Calu3 (cell line): ENCODE measurements at regions not wholly inside any gene's neighbourhood (a gene's known extent, or its start where the extent isn't known, plus 50 kb on each side); places are given as distances from the start of the nearest gene placed in this dataset.
A peak's percentile ranks its signal among the peaks of the same experiment; 100 is the strongest.

Experiments
- BruUV-seq: library from RNA; stranded (reverse); fragments of 400-500 nt; replicated peaks from 2 replicates; lab custom pipeline; 2021; lab: Mats Ljungman, UMichigan
- CTCF ChIA-PET: fragments of 300-600 bp; sonication (Branson Sonifier 250); formaldehyde crosslinking; loops from one replicate; lab custom pipeline; 2022; ENCODE audit warnings: antibody characterized with exemption; lab: Charles Lee
- DNase-seq: peaks from one replicate; pipeline ENCODE4 v3.0.0; 2022
- H3K27ac Mint-ChIP-seq: one replicate; pipeline ENCODE4 v1.8.0; 2022; ENCODE audit warnings: mixed read lengths; ENCODE audit not compliant: unreplicated experiment
- H3K27me3 Mint-ChIP-seq: one replicate; pipeline ENCODE4 v1.8.0; 2022; ENCODE audit warnings: mixed read lengths; ENCODE audit not compliant: unreplicated experiment
- H3K36me3 Mint-ChIP-seq: one replicate; pipeline ENCODE4 v1.8.0; 2022; ENCODE audit warnings: mild to moderate bottlenecking, moderate library complexity, mixed read lengths; ENCODE audit not compliant: insufficient read depth, unreplicated experiment
- H3K4me1 Mint-ChIP-seq: one replicate; pipeline ENCODE4 v1.8.0; 2022; ENCODE audit warnings: mild to moderate bottlenecking, low read depth, mixed read lengths; ENCODE audit not compliant: unreplicated experiment
- H3K4me3 Mint-ChIP-seq: one replicate; pipeline ENCODE4 v1.8.0; 2022; ENCODE audit warnings: mild to moderate bottlenecking, low read depth, moderate library complexity, mixed read lengths; ENCODE audit not compliant: unreplicated experiment
- H3K9me3 Mint-ChIP-seq: one replicate; pipeline ENCODE4 v1.8.0; 2022; ENCODE audit warnings: low read depth, mixed read lengths; ENCODE audit not compliant: unreplicated experiment
- intact Hi-C: fragments of 100-400 bp; cut with micrococcal nuclease; formaldehyde crosslinking; loops from one replicate; pipeline ENCODE4 v1.10.0; 2022; ENCODE audit not compliant: unreplicated experiment
- TF ChIP-seq, protein P1 (sequence below): fragments of 200-600 bp; IDR thresholded peaks from one replicate; pipeline ENCODE4 v1.8.0; 2022; ENCODE audit warnings: antibody characterized with exemption; ENCODE audit not compliant: unreplicated experiment

GRCh38 chr2:66699793-66700676 lies 265.1 kb downstream of the MEIS1 start:
- peak; percentile 28 for DNase-seq
- no peaks in the 10 kb centered on the region for H3K27me3 Mint-ChIP-seq
- TF ChIP-seq, protein P1, sequence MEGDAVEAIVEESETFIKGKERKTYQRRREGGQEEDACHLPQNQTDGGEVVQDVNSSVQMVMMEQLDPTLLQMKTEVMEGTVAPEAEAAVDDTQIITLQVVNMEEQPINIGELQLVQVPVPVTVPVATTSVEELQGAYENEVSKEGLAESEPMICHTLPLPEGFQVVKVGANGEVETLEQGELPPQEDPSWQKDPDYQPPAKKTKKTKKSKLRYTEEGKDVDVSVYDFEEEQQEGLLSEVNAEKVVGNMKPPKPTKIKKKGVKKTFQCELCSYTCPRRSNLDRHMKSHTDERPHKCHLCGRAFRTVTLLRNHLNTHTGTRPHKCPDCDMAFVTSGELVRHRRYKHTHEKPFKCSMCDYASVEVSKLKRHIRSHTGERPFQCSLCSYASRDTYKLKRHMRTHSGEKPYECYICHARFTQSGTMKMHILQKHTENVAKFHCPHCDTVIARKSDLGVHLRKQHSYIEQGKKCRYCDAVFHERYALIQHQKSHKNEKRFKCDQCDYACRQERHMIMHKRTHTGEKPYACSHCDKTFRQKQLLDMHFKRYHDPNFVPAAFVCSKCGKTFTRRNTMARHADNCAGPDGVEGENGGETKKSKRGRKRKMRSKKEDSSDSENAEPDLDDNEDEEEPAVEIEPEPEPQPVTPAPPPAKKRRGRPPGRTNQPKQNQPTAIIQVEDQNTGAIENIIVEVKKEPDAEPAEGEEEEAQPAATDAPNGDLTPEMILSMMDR = no peak
- H3K27ac Mint-ChIP-seq = peak overlapping the region; percentile 57
- H3K4me1 Mint-ChIP-seq = peaks cover 23% of the 10 kb centered on the region
- CTCF ChIA-PET = interaction anchor here (0.7 kb wide), 1 partner anchor 576 kb away, joined by 3 read pairs; no protein-coding TSS in a partner anchor
- intact Hi-C loops = loop anchor here (10.0 kb wide), 2 partner anchors 515 to 945 kb away; no protein-coding TSS in a partner anchor
- no peaks in the 10 kb centered on the region for H3K36me3 Mint-ChIP-seq
- BruUV-seq = no TSS peak
- peak overlapping the region; percentile 28 for H3K4me3 Mint-ChIP-seq
- H3K9me3 Mint-ChIP-seq = no peaks in the 10 kb centered on the region

DNA sequence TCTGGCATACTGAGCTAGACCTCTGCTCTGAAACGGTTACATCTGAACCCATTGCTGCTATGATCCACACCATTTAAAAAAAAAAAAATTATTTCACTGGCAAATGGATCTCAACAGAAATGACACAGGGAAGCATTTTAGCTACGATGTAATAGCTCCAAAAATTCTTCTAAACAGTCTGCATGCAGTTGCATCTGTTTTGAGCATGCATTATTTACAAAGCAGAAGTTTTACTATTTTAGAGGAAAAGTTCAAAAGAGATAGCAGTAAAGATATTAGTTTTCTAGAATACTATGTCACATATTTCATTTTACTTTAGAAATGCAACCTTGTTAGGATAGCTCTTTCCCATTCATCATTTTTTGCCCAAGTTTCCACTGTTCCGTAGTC lies 265.7 kb downstream of the MEIS1 start:
- H3K9me3 Mint-ChIP-seq = no peaks in the 10 kb centered on the region
- TF ChIP-seq, protein P1 = no peak
- peak overlapping the region; percentile 57 for H3K27ac Mint-ChIP-seq
- no TSS peak for BruUV-seq
- H3K4me3 Mint-ChIP-seq = peak overlapping the region; percentile 28
- H3K36me3 Mint-ChIP-seq = no peaks in the 10 kb centered on the region
- intact Hi-C loops = loop anchor here (10.0 kb wide), 2 partner anchors 514 to 944 kb away; no protein-coding TSS in a partner anchor
- CTCF ChIA-PET = interaction anchor here (0.7 kb wide), 1 partner anchor 576 kb away, joined by 3 read pairs; no protein-coding TSS in a partner anchor
- DNase-seq = no peak
- H3K27me3 Mint-ChIP-seq = no peaks in the 10 kb centered on the region
- peaks cover 23% of the 10 kb centered on the region for H3K4me1 Mint-ChIP-seq

- no TSS peak for BruUV-seq
- peaks cover 23% of the 10 kb centered on the region for H3K4me1 Mint-ChIP-seq
Observed at GRCh38 chr2:66701251-66701650, 266.3 kb downstream of the MEIS1 start.

DNA sequence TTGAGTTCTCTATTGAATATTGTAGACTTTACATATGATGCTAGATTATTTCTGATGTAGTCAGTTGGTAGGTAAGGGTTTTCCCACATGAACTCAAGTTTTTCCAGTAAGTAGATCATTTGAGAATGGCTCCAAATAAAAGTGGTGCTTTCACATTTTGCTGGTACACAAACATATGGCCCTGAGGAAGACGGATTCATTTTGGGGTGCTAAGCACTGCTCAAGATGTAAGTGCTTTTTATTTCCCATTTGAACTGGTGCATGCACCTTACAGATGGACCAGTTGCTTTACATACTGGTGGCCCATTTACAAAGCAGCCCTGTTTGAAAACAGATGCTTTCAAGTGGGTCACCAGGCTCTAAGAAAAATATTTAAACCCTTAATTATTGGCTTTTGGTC lies 266.7 kb downstream of the MEIS1 start:
- no peaks in the 10 kb centered on the region for H3K9me3 Mint-ChIP-seq

More at GRCh38 chr2:66701251-66701650, 266.3 kb downstream of the MEIS1 start:
- H3K4me3 Mint-ChIP-seq = no peak overlapping the region
- TF ChIP-seq, protein P1 = no peak
- DNase-seq = no peak
- H3K27ac Mint-ChIP-seq = no peak overlapping the region
- no peaks in the 10 kb centered on the region for H3K9me3 Mint-ChIP-seq
- CTCF ChIA-PET = no interaction called here
- no peaks in the 10 kb centered on the region for H3K27me3 Mint-ChIP-seq
- no peaks in the 10 kb centered on the region for H3K36me3 Mint-ChIP-seq
- intact Hi-C loops = loop anchor here (10.0 kb wide), 2 partner anchors 514 to 944 kb away; no protein-coding TSS in a partner anchor

More for the DNA sequence above, 266.7 kb downstream of the MEIS1 start:
- no TSS peak for BruUV-seq
- Mint-ChIP-seq H3K27me3 (no peaks in the 10 kb centered on the region), H3K27ac (no peak overlapping the region), H3K4me3 (no peak overlapping the region), H3K4me1 (peaks cover 23% of the 10 kb centered on the region), H3K36me3 (no peaks in the 10 kb centered on the region)
- CTCF ChIA-PET = no interaction called here
- intact Hi-C loops = loop anchor here (10.0 kb wide), 2 partner anchors 513 to 943 kb away; no protein-coding TSS in a partner anchor
- no peak for DNase-seq
- TF ChIP-seq, protein P1 = no peak
